OCI-LY7 (cell line): ENCODE measurements at regions not wholly inside any gene's neighbourhood (a gene's known extent, or its start where the extent isn't known, plus 50 kb on each side); places are given as distances from the start of the nearest gene placed in this dataset.

Source experiments
- BruUV-seq: library from RNA; stranded (reverse); fragments of 400-500 nt; replicated peaks from 2 replicates; lab custom pipeline; 2021; lab: Mats Ljungman, UMichigan
- CTCF ChIA-PET: fragments of 300-600 bp; sonication (Branson Sonifier 250); formaldehyde crosslinking; loops from one replicate; lab custom pipeline; 2022; ENCODE audit warnings: antibody characterized with exemption; ENCODE audit not compliant: unreplicated experiment; lab: Charles Lee
- POLR2A ChIA-PET: fragments of 300-600 bp; sonication (Branson Sonifier 250); formaldehyde crosslinking; loops from one replicate; lab custom pipeline; 2022; ENCODE audit warnings: antibody characterized with exemption; lab: Charles Lee
- DNase-seq: peaks from one replicate; pipeline ENCODE4 v3.0.0-alpha.2; 2015; ENCODE audit warnings: low spot score
- H2AFZ ChIP-seq: fragments of 200-600 bp; sonication (generic), shearing (Covaris generic); 2 replicates; pipeline ENCODE4 v1.6.1; 2014; ENCODE audit warnings: mild to moderate bottlenecking, antibody characterized with exemption, low read length, moderate library complexity
- H3K27ac ChIP-seq: fragments of 200-600 bp; sonication (generic); 2 replicates; pipeline ENCODE4 v1.5.1; 2014; ENCODE audit warnings: mixed run types, low read depth, mild to moderate bottlenecking, moderate library complexity, low read length, inconsistent platforms; ENCODE audit not compliant: poor library complexity, severe bottlenecking
- H3K36me3 ChIP-seq: fragments of 200-600 bp; sonication (generic); 2 replicates; pipeline ENCODE4 v1.6.1; 2014; ENCODE audit warnings: mild to moderate bottlenecking, antibody characterized with exemption, low read length, moderate library complexity, mixed read lengths; ENCODE audit not compliant: insufficient read depth
- H3K4me1 ChIP-seq: fragments of 200-600 bp; sonication (generic); 2 replicates; pipeline ENCODE4 v1.5.1; 2014; ENCODE audit warnings: mild to moderate bottlenecking, low read length; ENCODE audit not compliant: insufficient read depth, poor library complexity, severe bottlenecking
- H3K4me2 ChIP-seq: fragments of 200-600 bp; sonication (generic); 2 replicates; pipeline ENCODE4 v1.6.1; 2014; ENCODE audit warnings: mild to moderate bottlenecking, low read length
- H3K4me3 ChIP-seq: fragments of 200-600 bp; sonication (generic); 2 replicates; pipeline ENCODE4 v1.5.1; 2014; ENCODE audit warnings: mild to moderate bottlenecking, low read depth, low read length; ENCODE audit not compliant: poor library complexity, severe bottlenecking
- H3K79me2 ChIP-seq: fragments of 200-600 bp; sonication (generic); 2 replicates; pipeline ENCODE4 v1.6.1; 2016; ENCODE audit warnings: low read depth, mild to moderate bottlenecking, low read length, moderate library complexity, mixed read lengths; ENCODE audit not compliant: insufficient read depth
- H3K9me2 ChIP-seq: fragments of 200-600 bp; sonication (generic); 2 replicates; pipeline ENCODE4 v1.6.1; 2016; ENCODE audit warnings: mild to moderate bottlenecking, low read length, mixed read lengths; ENCODE audit not compliant: insufficient read depth
- H3K9me3 ChIP-seq: fragments of 200-600 bp; sonication (generic); 2 replicates; pipeline ENCODE4 v1.6.1; 2014; ENCODE audit warnings: mild to moderate bottlenecking, mixed run types, low read length, mixed read lengths
- H4K20me1 ChIP-seq: fragments of 200-600 bp; sonication (generic); 2 replicates; pipeline ENCODE4 v1.6.1; 2014; ENCODE audit warnings: mild to moderate bottlenecking, antibody characterized with exemption, low read length, moderate library complexity, mixed read lengths; ENCODE audit not compliant: insufficient read depth
- EZH2phosphoT487 ChIP-seq: fragments of 200-600 bp; sonication (generic); IDR thresholded peaks from 2 replicates; pipeline ENCODE4 v1.6.1; 2018; ENCODE audit warnings: low read depth, borderline replicate concordance, mild to moderate bottlenecking, mixed run types, antibody characterized with exemption, low read length, moderate library complexity, mixed read lengths
- intact Hi-C: fragments of 100-400 bp; cut with micrococcal nuclease; formaldehyde crosslinking; loops from one replicate; pipeline ENCODE4 v1.10.0; 2022; ENCODE audit not compliant: unreplicated experiment
- TF ChIP-seq, protein P1 (sequence below): fragments of 200-600 bp; sonication (generic); conservative IDR thresholded peaks from 2 replicates; pipeline ENCODE4 v1.5.1; 2014; ENCODE audit warnings: mild to moderate bottlenecking, antibody characterized with exemption, low read length, moderate library complexity, mixed read lengths

- intact Hi-C loops = no loop called here
- Histone ChIP-seq H3K4me1 (peaks cover 7% of the 10 kb centered on the region), H4K20me1 (no peaks in the 10 kb centered on the region), H3K4me2 (no peak overlapping the region), H3K9me3 (no peaks in the 10 kb centered on the region), H2AFZ (no peak overlapping the region), H3K27ac (no peak overlapping the region), H3K9me2 (no peaks in the 10 kb centered on the region), H3K79me2 (no peaks in the 10 kb centered on the region), H3K36me3 (no peaks in the 10 kb centered on the region), H3K4me3 (no peak overlapping the region)
- CTCF ChIA-PET = no interaction called here
- no TSS peak for BruUV-seq
- POLR2A ChIA-PET = interaction anchor here (0.7 kb wide), 1 partner anchor 16 kb away, joined by 4 read pairs; no protein-coding TSS in a partner anchor
- DNase-seq = no peak
- TF ChIP-seq, protein P1, sequence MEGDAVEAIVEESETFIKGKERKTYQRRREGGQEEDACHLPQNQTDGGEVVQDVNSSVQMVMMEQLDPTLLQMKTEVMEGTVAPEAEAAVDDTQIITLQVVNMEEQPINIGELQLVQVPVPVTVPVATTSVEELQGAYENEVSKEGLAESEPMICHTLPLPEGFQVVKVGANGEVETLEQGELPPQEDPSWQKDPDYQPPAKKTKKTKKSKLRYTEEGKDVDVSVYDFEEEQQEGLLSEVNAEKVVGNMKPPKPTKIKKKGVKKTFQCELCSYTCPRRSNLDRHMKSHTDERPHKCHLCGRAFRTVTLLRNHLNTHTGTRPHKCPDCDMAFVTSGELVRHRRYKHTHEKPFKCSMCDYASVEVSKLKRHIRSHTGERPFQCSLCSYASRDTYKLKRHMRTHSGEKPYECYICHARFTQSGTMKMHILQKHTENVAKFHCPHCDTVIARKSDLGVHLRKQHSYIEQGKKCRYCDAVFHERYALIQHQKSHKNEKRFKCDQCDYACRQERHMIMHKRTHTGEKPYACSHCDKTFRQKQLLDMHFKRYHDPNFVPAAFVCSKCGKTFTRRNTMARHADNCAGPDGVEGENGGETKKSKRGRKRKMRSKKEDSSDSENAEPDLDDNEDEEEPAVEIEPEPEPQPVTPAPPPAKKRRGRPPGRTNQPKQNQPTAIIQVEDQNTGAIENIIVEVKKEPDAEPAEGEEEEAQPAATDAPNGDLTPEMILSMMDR = no peak
- no peak for TF ChIP-seq EZH2phosphoT487
These were observed 99.2 kb upstream of the PITX1 start for GRCh38 chr5:135133181-135133580.

DNA sequence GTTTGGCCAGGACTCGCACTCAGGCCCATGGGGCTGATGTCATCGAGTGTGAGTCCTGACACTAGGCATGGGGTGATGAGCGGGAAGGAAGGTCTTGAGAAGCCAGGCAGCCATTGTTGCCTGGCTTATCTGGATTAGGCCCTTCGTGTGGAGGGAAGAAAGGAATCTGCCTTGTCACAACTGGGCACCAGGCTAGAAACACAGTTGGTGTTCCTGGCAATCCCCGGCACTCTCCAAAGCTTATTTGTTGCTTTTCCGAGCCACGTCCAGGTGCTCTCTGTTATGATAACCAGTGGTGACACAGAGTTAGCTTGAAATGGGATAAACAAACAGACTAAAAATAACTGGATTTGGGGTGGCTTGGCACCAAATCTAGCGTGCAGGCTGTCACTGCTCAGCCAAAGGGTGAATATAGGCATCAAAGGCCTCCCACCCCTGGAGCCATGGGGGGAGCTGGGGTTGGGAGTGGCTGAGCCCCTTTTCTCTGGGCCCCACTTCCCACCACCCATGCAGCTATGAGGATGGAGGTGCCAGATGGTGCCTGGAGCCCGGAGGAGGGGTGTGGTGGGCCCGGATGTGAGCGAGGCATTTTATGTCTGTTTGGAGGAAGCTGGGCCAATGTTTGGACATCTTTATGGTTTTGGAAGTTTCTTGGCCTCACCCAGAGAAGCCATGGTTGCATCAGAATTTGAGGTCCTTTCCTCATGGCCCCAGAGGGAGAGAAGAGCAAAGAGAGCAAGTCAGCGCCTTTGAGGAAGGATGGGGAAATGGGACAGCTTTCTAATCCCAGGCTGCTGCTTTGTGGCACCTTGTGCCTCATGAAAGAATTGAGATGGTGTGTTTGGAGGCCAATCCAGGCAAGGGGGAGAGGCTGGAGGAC, 98.0 kb upstream of the PITX1 start:
- intact Hi-C loops = no loop called here
- Histone ChIP-seq H3K9me3 (no peaks in the 10 kb centered on the region), H3K4me1 (peaks cover 7% of the 10 kb centered on the region), H3K4me2 (no peak overlapping the region), H2AFZ (no peak overlapping the region), H3K9me2 (no peaks in the 10 kb centered on the region), H3K36me3 (no peaks in the 10 kb centered on the region), H3K27ac (no peak overlapping the region), H3K79me2 (no peaks in the 10 kb centered on the region), H3K4me3 (no peak overlapping the region), H4K20me1 (no peaks in the 10 kb centered on the region)
- BruUV-seq = no TSS peak
- POLR2A ChIA-PET = interaction anchor here (0.7 to 2.0 kb wide), 2 partner anchors 13 to 152 kb away, joined by 5 to 7 read pairs; no protein-coding TSS in a partner anchor
- CTCF ChIA-PET = no interaction called here
- DNase-seq = no peak
- TF ChIP-seq, protein P1 = no peak
- no peak for TF ChIP-seq EZH2phosphoT487
